Adrenal gland (tissue), 9 donors: ENCODE measurements at regions not wholly inside any gene's neighbourhood (a gene's known extent, or its start where the extent isn't known, plus 50 kb on each side); places are given as distances from the start of the nearest gene placed in this dataset.

Source experiments
- DNase-seq, 7 donors: peaks; one replicate each; pipeline ENCODE4 v3.0.0-alpha.2; 2019 to 2020
- H3K27ac ChIP-seq, 5 donors: fragments of 200-600 bp; sonication (generic) in 4 of 5; 1 replicate in 3 of 5; 2 replicates in 2 of 5; pipeline versions ENCODE4 v1.5.1 to v1.8.0; 2016 to 2020; ENCODE audit warnings: mild to moderate bottlenecking in 1 of 5
- H3K27me3 ChIP-seq: fragments of 200-600 bp; 2 replicates; pipeline ENCODE4 v1.8.0; 2021
- H3K36me3 ChIP-seq, 2 donors: fragments of 200-600 bp; replicated peaks in 1 of 2; 1 replicate in 1 of 2; 2 replicates in 1 of 2; pipeline versions ENCODE4 v1.5.1 to v1.8.0; 2018 to 2022
- H3K4me1 ChIP-seq, 2 donors: fragments of 200-600 bp; replicated peaks in 1 of 2; 1 replicate in 1 of 2; 2 replicates in 1 of 2; pipeline versions ENCODE4 v1.5.1 to v1.8.0; 2018 to 2021
- H3K4me3 ChIP-seq, 4 donors: fragments of 200-600 bp; sonication (generic) in 3 of 4; one replicate each; pipeline ENCODE4 v1.5.1; 2016 to 2018
- H3K9me3 ChIP-seq, 3 donors: fragments of 200-600 bp; sonication (generic) in 1 of 3; replicated peaks in 1 of 3; 1 replicate in 2 of 3; 2 replicates in 1 of 3; pipeline versions ENCODE4 v1.5.1 to v1.8.0; 2016 to 2021
- POLR2A ChIP-seq, 2 donors: fragments of 450-650 bp; IDR thresholded peaks; one replicate each; pipeline ENCODE4 v1.6.1; 2017; ENCODE audit warnings: antibody characterized with exemption in 2 of 2, mild to moderate bottlenecking in 2 of 2, moderate library complexity in 1 of 2
- WGBS, 4 donors: extraction: QIAGEN DNeasy Blood & Tissue Kit in 2 of 4; methylation state at CpG; one replicate each; pipeline versions ENCODE4 v1.1.5 to v1.1.7; 2013 to 2017; 5-methylcytosine and 5-hydroxymethylcytosine counted together
- intact Hi-C, 2 donors: fragments of 100-400 bp; cut with DNase I; formaldehyde crosslinking; loops; one replicate each; pipeline versions ENCODE4 v1.14.1 to v1.15.0; 2022 to 2023
- TF ChIP-seq, protein P1 (sequence below), 6 experiments: fragments of 450-650 bp in 4 of 6; fragments of 200-600 bp in 2 of 6; sonication (generic) in 1 of 6; IDR thresholded peaks; 1 replicate in 5 of 6; 2 replicates in 1 of 6; pipeline versions ENCODE4 v1.5.1 to v1.8.0; 2016 to 2021; ENCODE audit warnings: antibody characterized with exemption in 6 of 6, mild to moderate bottlenecking in 2 of 6, moderate library complexity in 1 of 6
- donor health status: healthy with polysubstance abuse.
- donor health status: Bipolar disorder and iron deficiency.
- donor health status: DM: yes; HTN: yes; CAD: no.
- donor health status: DM: no; HTN: no; CAD: no.
- donor health status: DM: no; HTN: no; CAD: no.

DNA sequence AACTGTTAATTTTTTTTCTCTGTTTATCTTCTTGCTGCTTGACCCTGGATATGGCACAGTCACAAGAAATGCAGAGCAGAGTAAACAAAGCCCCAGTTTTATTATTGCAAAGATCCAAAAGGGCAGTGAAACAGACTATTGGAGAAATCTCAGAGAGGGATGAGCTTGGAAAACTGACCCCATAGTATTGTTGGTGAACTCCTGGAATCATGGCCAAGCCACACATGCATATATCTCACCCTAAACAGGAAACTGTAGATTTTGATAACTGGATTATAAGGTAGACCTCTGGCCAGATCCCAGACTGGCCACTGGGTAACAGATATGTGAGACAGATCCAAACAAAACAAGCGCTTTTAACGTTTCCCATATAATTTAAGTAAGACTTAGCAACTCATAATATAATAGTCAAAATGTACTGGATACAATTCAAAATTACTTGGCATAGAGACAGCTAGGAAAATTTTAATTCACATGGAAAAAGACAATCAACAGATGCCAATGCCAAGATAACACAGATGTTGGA lies 263.5 kb upstream of the SEMA6A start:
- H3K4me1 ChIP-seq = no peaks in the 10 kb centered on the region
- peak in 1 of 7 donors; percentile 3 for DNase-seq
- 45 to 70% (median 56%) methylated on average over 2 of the region's 2 CpGs for WGBS, 4 donors
- TF ChIP-seq, protein P1, sequence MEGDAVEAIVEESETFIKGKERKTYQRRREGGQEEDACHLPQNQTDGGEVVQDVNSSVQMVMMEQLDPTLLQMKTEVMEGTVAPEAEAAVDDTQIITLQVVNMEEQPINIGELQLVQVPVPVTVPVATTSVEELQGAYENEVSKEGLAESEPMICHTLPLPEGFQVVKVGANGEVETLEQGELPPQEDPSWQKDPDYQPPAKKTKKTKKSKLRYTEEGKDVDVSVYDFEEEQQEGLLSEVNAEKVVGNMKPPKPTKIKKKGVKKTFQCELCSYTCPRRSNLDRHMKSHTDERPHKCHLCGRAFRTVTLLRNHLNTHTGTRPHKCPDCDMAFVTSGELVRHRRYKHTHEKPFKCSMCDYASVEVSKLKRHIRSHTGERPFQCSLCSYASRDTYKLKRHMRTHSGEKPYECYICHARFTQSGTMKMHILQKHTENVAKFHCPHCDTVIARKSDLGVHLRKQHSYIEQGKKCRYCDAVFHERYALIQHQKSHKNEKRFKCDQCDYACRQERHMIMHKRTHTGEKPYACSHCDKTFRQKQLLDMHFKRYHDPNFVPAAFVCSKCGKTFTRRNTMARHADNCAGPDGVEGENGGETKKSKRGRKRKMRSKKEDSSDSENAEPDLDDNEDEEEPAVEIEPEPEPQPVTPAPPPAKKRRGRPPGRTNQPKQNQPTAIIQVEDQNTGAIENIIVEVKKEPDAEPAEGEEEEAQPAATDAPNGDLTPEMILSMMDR (IDR thresholded peaks at IDR 0.05) = no peak
- H3K4me3 ChIP-seq = no peak overlapping the region
- no peaks in the 10 kb centered on the region for H3K27me3 ChIP-seq
- intact Hi-C loops = no loop called here
- H3K27ac ChIP-seq = no peak overlapping the region
- no peaks in the 10 kb centered on the region for H3K9me3 ChIP-seq
- no peaks in the 10 kb centered on the region for H3K36me3 ChIP-seq

DNA sequence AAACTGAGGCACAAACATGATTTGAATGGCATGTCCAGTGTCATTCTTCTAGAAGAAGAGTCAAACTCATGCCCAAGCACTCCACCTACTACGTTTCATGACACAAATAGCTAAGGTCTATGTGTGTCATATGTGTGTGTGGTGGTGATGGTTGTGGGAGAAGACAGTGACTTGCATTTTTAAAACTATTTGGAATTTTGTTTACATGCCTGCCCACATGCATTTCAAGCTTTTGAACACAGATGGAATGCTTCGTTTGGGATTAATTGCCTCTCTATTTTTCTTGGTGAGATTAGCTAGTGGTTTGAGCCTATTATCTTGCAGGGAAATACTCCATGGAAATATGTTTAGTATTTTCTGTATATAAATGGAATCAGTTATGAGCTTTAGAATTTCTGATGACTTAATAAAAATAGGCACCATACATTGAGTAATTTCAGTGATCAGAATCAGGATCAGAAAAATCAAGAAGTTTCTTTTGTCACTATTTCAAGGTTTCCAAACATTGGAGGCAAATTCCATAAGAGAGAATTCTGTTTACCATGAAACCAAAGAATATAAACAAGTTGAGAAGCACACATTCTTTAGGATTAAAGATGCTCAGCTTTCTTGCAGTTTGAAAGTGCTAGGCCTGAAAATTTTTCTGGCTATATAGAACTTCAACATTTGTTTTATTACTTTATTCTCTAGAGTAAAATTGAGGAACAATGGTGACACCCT lies 260.3 kb upstream of the SEMA6A start:
- intact Hi-C loops = no loop called here
- H3K4me1 ChIP-seq = no peaks in the 10 kb centered on the region
- no peaks in the 10 kb centered on the region for H3K9me3 ChIP-seq
- H3K27me3 ChIP-seq = no peaks in the 10 kb centered on the region
- TF ChIP-seq, protein P1 (IDR thresholded peaks at IDR 0.05) = no peak
- TF ChIP-seq POLR2A (IDR thresholded peaks at IDR 0.05) = no peak
- no peak for DNase-seq
- no peak overlapping the region for H3K4me3 ChIP-seq
- WGBS, 4 donors = 42 to 65% (median 61%) methylated on average over 2 of the region's 2 CpGs
- H3K27ac ChIP-seq = no peak overlapping the region
- H3K36me3 ChIP-seq = no peaks in the 10 kb centered on the region

DNA sequence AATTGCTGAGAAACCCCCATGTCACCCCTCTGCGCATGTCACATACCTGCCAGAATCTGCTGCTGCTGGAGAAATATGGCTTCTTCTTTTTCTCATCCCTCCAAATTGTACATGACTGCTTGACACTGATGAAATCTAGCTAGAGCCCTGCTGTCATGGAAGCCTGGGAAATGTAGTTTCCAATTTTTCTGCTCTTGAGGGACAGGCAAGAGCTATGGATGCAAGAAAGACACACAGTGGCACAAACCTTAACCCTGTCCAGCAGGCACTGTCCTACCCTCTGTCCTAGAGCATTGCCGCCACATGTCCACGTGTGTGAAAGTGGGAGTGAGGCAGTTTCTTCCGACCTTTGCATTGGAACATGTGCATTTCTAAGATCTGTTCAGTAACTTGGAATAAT lies 255.5 kb upstream of the SEMA6A start:
- DNase-seq = no peak
- TF ChIP-seq, protein P1 (IDR thresholded peaks at IDR 0.05) = no peak
- TF ChIP-seq POLR2A (IDR thresholded peaks at IDR 0.05) = no peak
- Histone ChIP-seq H3K27me3 (no peaks in the 10 kb centered on the region), H3K9me3 (no peaks in the 10 kb centered on the region), H3K4me1 (no peaks in the 10 kb centered on the region), H3K36me3 (no peaks in the 10 kb centered on the region), H3K4me3 (no peak overlapping the region), H3K27ac (no peak overlapping the region)
- 84 to 90% (median 88%) methylated on average over 4 of the region's 4 CpGs for WGBS, 4 donors
- intact Hi-C loops = no loop called here

DNA sequence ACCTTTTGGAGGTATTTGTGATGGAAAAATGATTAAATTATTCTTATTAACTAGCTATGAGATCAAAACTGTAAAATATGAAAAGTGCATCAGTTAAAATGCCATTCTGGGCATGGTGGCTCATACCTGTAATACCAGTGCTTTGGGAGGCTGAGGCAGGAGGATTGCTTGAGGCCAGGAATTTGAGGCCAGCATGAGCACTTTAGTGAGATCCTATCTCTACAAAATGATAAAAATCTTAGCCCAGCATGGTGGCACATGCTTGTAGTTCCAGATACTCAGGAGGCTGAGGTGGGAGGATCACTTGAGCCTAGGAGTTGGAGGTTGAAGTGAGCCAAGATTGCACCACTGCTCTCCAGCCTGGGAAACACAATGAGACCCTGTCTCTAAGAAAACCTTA lies 252.5 kb upstream of the SEMA6A start:
- Histone ChIP-seq H3K36me3 (no peaks in the 10 kb centered on the region), H3K27me3 (no peaks in the 10 kb centered on the region), H3K27ac (no peak overlapping the region), H3K4me1 (no peaks in the 10 kb centered on the region), H3K4me3 (no peak overlapping the region), H3K9me3 (no peaks in the 10 kb centered on the region)
- TF ChIP-seq, protein P1 (IDR thresholded peaks at IDR 0.05) = no peak
- no peak for TF ChIP-seq POLR2A (IDR thresholded peaks at IDR 0.05)
- DNase-seq = no peak
- intact Hi-C loops = no loop called here
